NB4 (cell line): ENCODE measurements at regions not wholly inside any gene's neighbourhood (a gene's known extent, or its start where the extent isn't known, plus 50 kb on each side); places are given as distances from the start of the nearest gene placed in this dataset.

Source experiments
- POLR2A ChIP-seq: IDR thresholded peaks from 2 replicates; pipeline ENCODE4 v1.6.1; 2011; ENCODE audit warnings: mild to moderate bottlenecking; ENCODE audit not compliant: insufficient read length; ENCODE audit errors: extremely low read depth
- TF ChIP-seq, protein P1 (sequence below): IDR thresholded peaks from one replicate; pipeline ENCODE4 v1.5.1; 2012; ENCODE audit warnings: low read depth, low read length
- TF ChIP-seq, protein P2 (sequence below): IDR thresholded peaks from 2 replicates; pipeline ENCODE4 v1.6.1; 2011; ENCODE audit warnings: low read depth, low read length

DNA sequence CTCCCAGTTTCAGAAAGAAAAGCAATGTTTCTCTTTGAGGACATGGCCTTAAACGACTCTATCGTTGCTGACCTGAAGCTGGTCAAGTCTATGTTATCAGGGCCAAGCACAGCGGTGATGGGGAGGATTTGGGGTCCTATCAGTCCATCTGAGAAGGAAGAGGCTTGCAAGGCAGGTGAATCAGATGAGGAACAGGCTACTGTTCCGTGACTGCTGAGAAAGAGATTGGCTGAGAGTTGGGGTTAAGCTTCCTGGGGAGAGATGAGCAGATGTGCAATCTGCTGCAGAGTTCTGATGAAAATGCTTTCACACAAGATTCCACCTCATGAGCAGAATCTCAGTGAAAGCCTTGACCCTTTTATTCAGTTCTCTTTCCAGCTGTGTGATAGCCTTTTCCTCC lies 168.3 kb upstream of the STMND1 start:
- TF ChIP-seq, protein P1, sequence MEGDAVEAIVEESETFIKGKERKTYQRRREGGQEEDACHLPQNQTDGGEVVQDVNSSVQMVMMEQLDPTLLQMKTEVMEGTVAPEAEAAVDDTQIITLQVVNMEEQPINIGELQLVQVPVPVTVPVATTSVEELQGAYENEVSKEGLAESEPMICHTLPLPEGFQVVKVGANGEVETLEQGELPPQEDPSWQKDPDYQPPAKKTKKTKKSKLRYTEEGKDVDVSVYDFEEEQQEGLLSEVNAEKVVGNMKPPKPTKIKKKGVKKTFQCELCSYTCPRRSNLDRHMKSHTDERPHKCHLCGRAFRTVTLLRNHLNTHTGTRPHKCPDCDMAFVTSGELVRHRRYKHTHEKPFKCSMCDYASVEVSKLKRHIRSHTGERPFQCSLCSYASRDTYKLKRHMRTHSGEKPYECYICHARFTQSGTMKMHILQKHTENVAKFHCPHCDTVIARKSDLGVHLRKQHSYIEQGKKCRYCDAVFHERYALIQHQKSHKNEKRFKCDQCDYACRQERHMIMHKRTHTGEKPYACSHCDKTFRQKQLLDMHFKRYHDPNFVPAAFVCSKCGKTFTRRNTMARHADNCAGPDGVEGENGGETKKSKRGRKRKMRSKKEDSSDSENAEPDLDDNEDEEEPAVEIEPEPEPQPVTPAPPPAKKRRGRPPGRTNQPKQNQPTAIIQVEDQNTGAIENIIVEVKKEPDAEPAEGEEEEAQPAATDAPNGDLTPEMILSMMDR: no peak
- no peak for TF ChIP-seq POLR2A
- TF ChIP-seq, protein P2, sequence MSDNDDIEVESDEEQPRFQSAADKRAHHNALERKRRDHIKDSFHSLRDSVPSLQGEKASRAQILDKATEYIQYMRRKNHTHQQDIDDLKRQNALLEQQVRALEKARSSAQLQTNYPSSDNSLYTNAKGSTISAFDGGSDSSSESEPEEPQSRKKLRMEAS: no peak
